SK-N-SH treated with all-trans-retinoic acid at 6 μM for 48 hours (cell line): ENCODE measurements at regions not wholly inside any gene's neighbourhood (a gene's known extent, or its start where the extent isn't known, plus 50 kb on each side); places are given as distances from the start of the nearest gene placed in this dataset.

ENCODE experiments used
- ATAC-seq: fragments of 200-7000 bp; cut with Tn5 transposase; 3 replicates; pipeline ENCODE4 v1.9.1; 2020; ENCODE audit warnings: mild to moderate bottlenecking, moderate library complexity
- ARNTL ChIP-seq: fragments of 450-650 bp; formaldehyde crosslinking; IDR thresholded peaks from 2 replicates; pipeline ENCODE4 v1.5.0; 2020; ENCODE audit warnings: low read depth, mild to moderate bottlenecking, moderate library complexity, borderline replicate concordance
- BACH2 ChIP-seq: fragments of 250-450 bp; sonication (Bioruptor Pico); IDR thresholded peaks from 2 replicates; pipeline ENCODE4 v1.9.0; 2021; ENCODE audit warnings: mild to moderate bottlenecking, borderline replicate concordance
- CSDC2 ChIP-seq: fragments of 250-450 bp; sonication (Bioruptor Pico); IDR thresholded peaks from 2 replicates; pipeline ENCODE4 v1.5.0; 2020; ENCODE audit warnings: mild to moderate bottlenecking, moderate library complexity
- ESRRG ChIP-seq: fragments of 250-450 bp; sonication (Bioruptor Pico); IDR thresholded peaks from 2 replicates; pipeline ENCODE4 v1.6.1; 2021; ENCODE audit warnings: mild to moderate bottlenecking
- GLIS3 ChIP-seq: fragments of 250-450 bp; sonication (Bioruptor Pico); IDR thresholded peaks from 2 replicates; pipeline ENCODE4 v1.5.0; 2020; ENCODE audit warnings: mild to moderate bottlenecking, moderate library complexity
- ISL1 ChIP-seq: fragments of 250-450 bp; sonication (Bioruptor Pico); IDR thresholded peaks from 2 replicates; pipeline ENCODE4 v2.1.2; 2022; ENCODE audit warnings: mild to moderate bottlenecking, moderate library complexity
- OSR1 ChIP-seq: fragments of 250-450 bp; sonication (Bioruptor Pico); IDR thresholded peaks from 2 replicates; pipeline ENCODE4 v1.8.0; 2022; ENCODE audit warnings: moderate library complexity, mild to moderate bottlenecking, inconsistent platforms
- PPARA ChIP-seq: fragments of 250-450 bp; sonication (Bioruptor Pico); IDR thresholded peaks from 2 replicates; pipeline ENCODE4 v1.5.0; 2020; ENCODE audit warnings: mild to moderate bottlenecking, borderline replicate concordance
- RARB ChIP-seq: fragments of 250-450 bp; sonication (Bioruptor Pico); IDR thresholded peaks from 2 replicates; pipeline ENCODE4 v1.8.0; 2021; ENCODE audit warnings: mild to moderate bottlenecking, moderate library complexity
- SNAI2 ChIP-seq: fragments of 250-450 bp; sonication (Bioruptor Pico); IDR thresholded peaks from 2 replicates; pipeline ENCODE4 v1.5.0; 2020; ENCODE audit warnings: mild to moderate bottlenecking, moderate library complexity
- TCF4 ChIP-seq: fragments of 250-450 bp; sonication (Bioruptor Pico); IDR thresholded peaks from 2 replicates; pipeline ENCODE4 v1.8.0; 2021; ENCODE audit warnings: mild to moderate bottlenecking, moderate library complexity, borderline replicate concordance
- TOX ChIP-seq: fragments of 250-450 bp; sonication (Bioruptor Pico); IDR thresholded peaks from 2 replicates; pipeline ENCODE4 v1.8.0; 2021; ENCODE audit warnings: mild to moderate bottlenecking, moderate library complexity, borderline replicate concordance
- ZC3H10 ChIP-seq: fragments of 250-450 bp; sonication (Bioruptor Pico); IDR thresholded peaks from 2 replicates; pipeline ENCODE4 v1.5.1; 2021; ENCODE audit warnings: mild to moderate bottlenecking, moderate library complexity
- ZFP3 ChIP-seq: fragments of 250-450 bp; sonication (Bioruptor Pico); IDR thresholded peaks from 2 replicates; pipeline ENCODE4 v1.5.0; 2020; ENCODE audit warnings: mild to moderate bottlenecking, moderate library complexity
- ZFP30 ChIP-seq: fragments of 450-650 bp; formaldehyde crosslinking; IDR thresholded peaks from 2 replicates; pipeline ENCODE4 v1.5.0; 2022; ENCODE audit warnings: mild to moderate bottlenecking, moderate library complexity
- ZNF565 ChIP-seq: fragments of 450-650 bp; formaldehyde crosslinking; conservative IDR thresholded peaks from 2 replicates; pipeline ENCODE4 v1.5.0; 2020; ENCODE audit warnings: low read depth, mild to moderate bottlenecking, moderate library complexity
- ZNF8 ChIP-seq: fragments of 450-650 bp; formaldehyde crosslinking; IDR thresholded peaks from 2 replicates; pipeline ENCODE4 v1.5.0; 2020; ENCODE audit warnings: mild to moderate bottlenecking, moderate library complexity
- TF ChIP-seq, protein P1 (sequence below): fragments of 250-450 bp; sonication (Bioruptor Pico); IDR thresholded peaks from 2 replicates; pipeline ENCODE4 v1.5.0; 2020; ENCODE audit warnings: mild to moderate bottlenecking, moderate library complexity
- TF ChIP-seq, protein P2 (sequence below): fragments of 250-450 bp; sonication (Bioruptor Pico); IDR thresholded peaks from 2 replicates; pipeline ENCODE4 v1.5.1; 2020; ENCODE audit warnings: low read depth, mild to moderate bottlenecking, moderate library complexity
- TF ChIP-seq, protein P3 (sequence below): fragments of 250-450 bp; sonication (Bioruptor Pico); IDR thresholded peaks from 2 replicates; pipeline ENCODE4 v1.5.1; 2021; ENCODE audit warnings: mild to moderate bottlenecking, moderate library complexity
- TF ChIP-seq, protein P4 (sequence below): fragments of 250-450 bp; sonication (Bioruptor Pico); IDR thresholded peaks from 2 replicates; pipeline ENCODE4 v1.8.0; 2021; ENCODE audit warnings: low read depth, mild to moderate bottlenecking, moderate library complexity, borderline replicate concordance

DNA sequence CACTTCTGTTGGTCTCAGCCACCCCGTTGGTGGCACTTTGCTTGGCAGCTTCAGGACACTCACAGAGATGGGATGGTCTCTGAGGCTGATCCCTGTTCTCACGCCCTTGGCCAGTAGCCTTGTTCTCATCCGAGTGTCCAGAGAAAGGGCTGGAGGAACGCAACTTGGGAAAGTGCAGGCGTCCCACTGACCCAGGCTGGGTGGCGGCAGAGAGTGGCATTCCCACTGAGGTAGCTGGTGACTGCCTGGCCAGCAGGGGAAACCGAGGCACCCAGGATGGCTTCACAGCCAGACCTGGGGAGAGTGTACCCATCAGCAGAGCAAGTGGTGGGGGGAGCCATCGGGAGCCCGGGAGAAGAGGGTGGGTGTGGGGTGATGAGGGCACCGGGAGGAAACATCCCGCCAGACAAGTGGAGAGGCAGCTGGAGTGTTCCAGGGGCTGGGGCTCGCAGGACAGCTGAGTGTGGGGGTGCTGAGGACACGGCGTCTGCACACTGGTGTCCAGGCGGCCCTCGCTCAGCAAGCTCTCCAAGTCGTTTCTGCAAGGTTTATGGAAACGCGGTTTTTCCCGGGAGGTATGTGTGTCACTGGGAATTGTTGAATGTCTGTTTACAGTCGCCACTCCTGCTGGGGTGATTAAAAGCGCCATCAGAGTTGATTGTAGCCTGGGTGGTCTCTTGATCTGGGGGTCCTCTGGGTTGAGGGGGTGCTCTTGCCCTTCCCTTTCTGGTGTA is 97.8 kb downstream of the SIK1 start (continued):
- TF ChIP-seq BACH2 (CRISPR knock-in tag) (no peak), PPARA (no peak)
- TF ChIP-seq, protein P1, sequence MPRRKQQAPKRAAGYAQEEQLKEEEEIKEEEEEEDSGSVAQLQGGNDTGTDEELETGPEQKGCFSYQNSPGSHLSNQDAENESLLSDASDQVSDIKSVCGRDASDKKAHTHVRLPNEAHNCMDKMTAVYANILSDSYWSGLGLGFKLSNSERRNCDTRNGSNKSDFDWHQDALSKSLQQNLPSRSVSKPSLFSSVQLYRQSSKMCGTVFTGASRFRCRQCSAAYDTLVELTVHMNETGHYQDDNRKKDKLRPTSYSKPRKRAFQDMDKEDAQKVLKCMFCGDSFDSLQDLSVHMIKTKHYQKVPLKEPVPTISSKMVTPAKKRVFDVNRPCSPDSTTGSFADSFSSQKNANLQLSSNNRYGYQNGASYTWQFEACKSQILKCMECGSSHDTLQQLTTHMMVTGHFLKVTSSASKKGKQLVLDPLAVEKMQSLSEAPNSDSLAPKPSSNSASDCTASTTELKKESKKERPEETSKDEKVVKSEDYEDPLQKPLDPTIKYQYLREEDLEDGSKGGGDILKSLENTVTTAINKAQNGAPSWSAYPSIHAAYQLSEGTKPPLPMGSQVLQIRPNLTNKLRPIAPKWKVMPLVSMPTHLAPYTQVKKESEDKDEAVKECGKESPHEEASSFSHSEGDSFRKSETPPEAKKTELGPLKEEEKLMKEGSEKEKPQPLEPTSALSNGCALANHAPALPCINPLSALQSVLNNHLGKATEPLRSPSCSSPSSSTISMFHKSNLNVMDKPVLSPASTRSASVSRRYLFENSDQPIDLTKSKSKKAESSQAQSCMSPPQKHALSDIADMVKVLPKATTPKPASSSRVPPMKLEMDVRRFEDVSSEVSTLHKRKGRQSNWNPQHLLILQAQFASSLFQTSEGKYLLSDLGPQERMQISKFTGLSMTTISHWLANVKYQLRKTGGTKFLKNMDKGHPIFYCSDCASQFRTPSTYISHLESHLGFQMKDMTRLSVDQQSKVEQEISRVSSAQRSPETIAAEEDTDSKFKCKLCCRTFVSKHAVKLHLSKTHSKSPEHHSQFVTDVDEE = no peak

DNA sequence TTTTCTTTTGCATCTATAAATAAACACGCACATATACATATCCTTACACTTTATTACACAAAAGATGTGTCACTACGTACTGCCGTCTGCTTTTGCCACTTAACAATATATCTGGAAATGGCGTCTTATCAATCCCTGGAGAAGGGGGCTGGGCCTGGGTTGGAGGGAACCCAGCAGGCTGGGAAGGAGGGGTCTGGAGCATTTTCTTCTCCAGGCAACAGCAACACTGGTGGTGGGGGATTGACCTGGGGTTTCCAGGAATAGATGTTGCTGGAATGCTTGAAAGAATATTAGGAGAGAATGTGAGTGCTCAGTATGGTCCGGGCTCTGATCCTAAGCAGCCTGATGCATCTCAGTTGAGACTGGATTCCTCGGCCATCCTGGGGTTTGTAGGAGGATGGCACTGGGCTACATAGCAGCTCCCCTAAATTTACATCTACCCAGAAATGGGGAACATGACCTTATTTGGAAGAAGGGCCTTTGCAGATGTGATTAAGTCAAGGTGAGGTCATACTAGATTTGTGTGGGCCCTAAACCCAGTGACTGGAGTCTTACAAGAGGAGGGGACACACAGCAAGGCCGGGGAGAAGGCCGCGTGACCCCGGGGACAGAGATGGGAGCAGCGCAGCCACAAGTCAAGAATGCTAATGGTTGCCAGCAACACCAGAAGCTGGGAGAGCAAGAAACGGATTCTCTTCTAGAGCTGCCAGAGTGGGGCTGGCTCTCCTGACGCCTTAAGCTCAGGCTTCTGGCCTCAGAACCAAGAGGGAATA is 98.6 kb downstream of the SIK1 start:
- TF ChIP-seq ZNF8 (CRISPR knock-in tag) (no peak), SNAI2 (CRISPR knock-in tag) (no peak), ESRRG (no peak), BACH2 (CRISPR knock-in tag) (no peak), PPARA (no peak), TOX (CRISPR knock-in tag) (no peak), ZFP30 (CRISPR knock-in tag) (no peak)
- TF ChIP-seq, protein P2, sequence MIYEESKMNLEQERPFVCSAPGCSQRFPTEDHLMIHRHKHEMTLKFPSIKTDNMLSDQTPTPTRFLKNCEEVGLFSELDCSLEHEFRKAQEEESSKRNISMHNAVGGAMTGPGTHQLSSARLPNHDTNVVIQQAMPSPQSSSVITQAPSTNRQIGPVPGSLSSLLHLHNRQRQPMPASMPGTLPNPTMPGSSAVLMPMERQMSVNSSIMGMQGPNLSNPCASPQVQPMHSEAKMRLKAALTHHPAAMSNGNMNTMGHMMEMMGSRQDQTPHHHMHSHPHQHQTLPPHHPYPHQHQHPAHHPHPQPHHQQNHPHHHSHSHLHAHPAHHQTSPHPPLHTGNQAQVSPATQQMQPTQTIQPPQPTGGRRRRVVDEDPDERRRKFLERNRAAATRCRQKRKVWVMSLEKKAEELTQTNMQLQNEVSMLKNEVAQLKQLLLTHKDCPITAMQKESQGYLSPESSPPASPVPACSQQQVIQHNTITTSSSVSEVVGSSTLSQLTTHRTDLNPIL (CRISPR knock-in tag) = no peak
- TF ChIP-seq, protein P3, sequence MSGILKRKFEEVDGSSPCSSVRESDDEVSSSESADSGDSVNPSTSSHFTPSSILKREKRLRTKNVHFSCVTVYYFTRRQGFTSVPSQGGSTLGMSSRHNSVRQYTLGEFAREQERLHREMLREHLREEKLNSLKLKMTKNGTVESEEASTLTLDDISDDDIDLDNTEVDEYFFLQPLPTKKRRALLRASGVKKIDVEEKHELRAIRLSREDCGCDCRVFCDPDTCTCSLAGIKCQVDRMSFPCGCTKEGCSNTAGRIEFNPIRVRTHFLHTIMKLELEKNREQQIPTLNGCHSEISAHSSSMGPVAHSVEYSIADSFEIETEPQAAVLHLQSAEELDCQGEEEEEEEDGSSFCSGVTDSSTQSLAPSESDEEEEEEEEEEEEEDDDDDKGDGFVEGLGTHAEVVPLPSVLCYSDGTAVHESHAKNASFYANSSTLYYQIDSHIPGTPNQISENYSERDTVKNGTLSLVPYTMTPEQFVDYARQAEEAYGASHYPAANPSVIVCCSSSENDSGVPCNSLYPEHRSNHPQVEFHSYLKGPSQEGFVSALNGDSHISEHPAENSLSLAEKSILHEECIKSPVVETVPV (CRISPR knock-in tag) = no peak
- ATAC-seq = no peak

DNA sequence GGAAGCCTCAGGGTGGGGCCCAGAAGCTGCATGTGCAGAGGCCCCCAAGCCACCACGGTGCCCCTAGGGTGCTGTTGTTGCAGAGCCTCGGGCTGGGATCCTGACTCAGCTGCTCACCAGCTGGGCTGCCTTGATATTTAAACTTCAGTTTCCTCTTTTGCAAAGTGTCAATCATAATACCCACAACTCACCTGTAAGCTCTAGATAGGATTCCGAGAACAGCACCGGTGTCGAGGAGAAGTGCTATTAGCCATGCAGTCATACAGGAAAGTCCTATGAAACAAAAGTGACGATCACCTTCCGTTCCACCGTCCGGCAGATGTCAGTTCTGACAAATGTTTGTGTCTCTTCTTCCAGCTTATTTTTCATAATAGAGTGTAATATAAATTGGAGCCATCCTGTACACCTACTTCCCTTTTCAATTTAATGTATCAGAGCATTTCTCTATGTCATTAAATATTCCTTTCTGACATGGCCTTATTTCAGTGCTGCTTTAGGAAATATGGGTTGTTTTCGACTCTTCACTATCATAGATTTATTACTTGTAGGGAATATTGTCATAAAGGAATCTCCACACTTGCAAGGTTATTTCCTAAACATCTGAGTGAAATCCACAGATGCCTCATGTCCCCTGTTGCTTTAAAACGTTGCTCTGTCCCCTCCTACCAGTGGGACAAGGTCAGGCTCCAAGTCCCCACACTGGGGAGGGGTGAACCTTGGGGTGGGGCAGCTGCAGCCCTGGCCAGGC is 100.8 kb downstream of the SIK1 start:
- TF ChIP-seq ZNF565 (CRISPR knock-in tag) = no peak
- TF ChIP-seq ZFP3 (CRISPR knock-in tag) = no peak
- no peak for TF ChIP-seq ZC3H10
- TF ChIP-seq GLIS3 (CRISPR knock-in tag) = no peak
- no peak for TF ChIP-seq OSR1 (CRISPR knock-in tag)
- no peak for TF ChIP-seq ESRRG
- TF ChIP-seq ZNF8 (CRISPR knock-in tag) = no peak
- TF ChIP-seq BACH2 (CRISPR knock-in tag) = no peak
- TF ChIP-seq, protein P4, sequence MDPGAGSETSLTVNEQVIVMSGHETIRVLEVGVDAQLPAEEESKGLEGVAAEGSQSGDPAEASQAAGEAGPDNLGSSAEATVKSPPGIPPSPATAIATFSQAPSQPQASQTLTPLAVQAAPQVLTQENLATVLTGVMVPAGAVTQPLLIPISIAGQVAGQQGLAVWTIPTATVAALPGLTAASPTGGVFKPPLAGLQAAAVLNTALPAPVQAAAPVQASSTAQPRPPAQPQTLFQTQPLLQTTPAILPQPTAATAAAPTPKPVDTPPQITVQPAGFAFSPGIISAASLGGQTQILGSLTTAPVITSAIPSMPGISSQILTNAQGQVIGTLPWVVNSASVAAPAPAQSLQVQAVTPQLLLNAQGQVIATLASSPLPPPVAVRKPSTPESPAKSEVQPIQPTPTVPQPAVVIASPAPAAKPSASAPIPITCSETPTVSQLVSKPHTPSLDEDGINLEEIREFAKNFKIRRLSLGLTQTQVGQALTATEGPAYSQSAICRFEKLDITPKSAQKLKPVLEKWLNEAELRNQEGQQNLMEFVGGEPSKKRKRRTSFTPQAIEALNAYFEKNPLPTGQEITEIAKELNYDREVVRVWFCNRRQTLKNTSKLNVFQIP = no peak
- no peak for TF ChIP-seq ZFP30 (CRISPR knock-in tag)
- TF ChIP-seq CSDC2 (CRISPR knock-in tag) = no peak
- TF ChIP-seq TOX (CRISPR knock-in tag) = no peak
- no peak for TF ChIP-seq RARB (CRISPR knock-in tag)
- no peak for TF ChIP-seq ARNTL (CRISPR knock-in tag)
- TF ChIP-seq PPARA = no peak
- TF ChIP-seq, protein P1 = no peak
- no peak for TF ChIP-seq TCF4
- no peak for TF ChIP-seq ISL1 (CRISPR knock-in tag)
- TF ChIP-seq SNAI2 (CRISPR knock-in tag) = no peak
- ATAC-seq = no peak
